ENCODE measurements at regions not wholly inside any gene's neighbourhood (a gene's known extent, or its start where the extent isn't known, plus 50 kb on each side); places are given as distances from the start of the nearest gene placed in this dataset.

DNA sequence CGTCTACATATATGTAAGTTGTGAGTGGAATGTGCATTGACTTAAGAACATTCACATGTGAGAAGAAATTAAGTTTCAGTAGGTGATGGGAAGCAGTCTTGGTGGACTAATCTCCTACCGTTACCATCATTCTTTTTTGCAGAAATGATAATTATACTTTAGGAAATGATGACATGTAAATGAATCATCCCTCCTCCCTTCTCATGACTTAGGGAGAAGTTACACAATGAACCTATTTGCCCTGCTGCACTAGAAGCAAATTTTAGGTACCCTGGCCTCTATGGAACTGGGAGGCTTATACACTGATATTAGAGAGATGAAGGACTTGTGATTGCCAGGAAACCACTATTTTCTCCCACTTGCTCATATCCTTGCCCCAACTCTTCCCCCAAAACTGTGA, 214.2 kb downstream of the CALCRL start:
- Histone ChIP-seq H3K4me3 (ENCODE audit: low read depth in 1 of 2, low read length in 2 of 2) (no peak overlapping the region), H3K4me1 (ENCODE audit: control insufficient read depth in 2 of 2, insufficient read depth in 2 of 2, low read length in 1 of 2) (no peaks in the 10 kb centered on the region), H3K27ac (ENCODE audit: low read depth in 2 of 2, low read length in 1 of 2) (no peak overlapping the region), H3K36me3 (ENCODE audit: control insufficient read depth in 2 of 2, insufficient read depth in 2 of 2, low read length in 1 of 2) (no peaks in the 10 kb centered on the region), H3K27me3 (ENCODE audit: control insufficient read depth in 1 of 2, insufficient read depth in 2 of 2, low read length in 2 of 2) (no peaks in the 10 kb centered on the region), H3K9me3 (ENCODE audit: control insufficient read depth in 2 of 2, insufficient read depth in 1 of 2, low read depth in 1 of 2, low read length in 1 of 2) (no peaks in the 10 kb centered on the region)
- 78 to 84% methylated on average over 2 of the region's 2 CpGs for WGBS, 2 donors

DNA sequence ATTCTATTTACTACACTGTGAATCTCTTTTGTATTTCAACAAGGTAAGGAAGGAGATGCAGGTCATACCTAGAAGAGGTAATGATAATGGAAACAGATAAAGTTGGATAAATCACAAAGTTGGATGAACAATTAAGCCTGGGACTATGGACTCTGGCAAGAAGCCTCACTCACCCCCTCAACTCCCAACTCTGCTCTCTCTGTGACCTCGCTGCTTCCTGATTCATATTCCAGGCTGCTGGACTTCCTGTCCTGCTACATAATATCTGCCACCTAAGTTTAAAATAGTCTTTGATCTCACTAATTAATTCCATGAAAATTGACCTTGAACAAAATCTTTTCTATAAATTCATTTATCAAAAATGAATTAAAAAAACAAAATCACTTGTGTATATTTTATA, 215.3 kb downstream of the CALCRL start:
- H3K9me3 ChIP-seq (ENCODE audit: control insufficient read depth in 2 of 2, insufficient read depth in 1 of 2, low read depth in 1 of 2, low read length in 1 of 2): no peaks in the 10 kb centered on the region
- H3K27ac ChIP-seq (ENCODE audit: low read depth in 2 of 2, low read length in 1 of 2): no peak overlapping the region
- no peaks in the 10 kb centered on the region for H3K27me3 ChIP-seq (ENCODE audit: control insufficient read depth in 1 of 2, insufficient read depth in 2 of 2, low read length in 2 of 2)
- no peaks in the 10 kb centered on the region for H3K4me1 ChIP-seq (ENCODE audit: control insufficient read depth in 2 of 2, insufficient read depth in 2 of 2, low read length in 1 of 2)
- H3K36me3 ChIP-seq (ENCODE audit: control insufficient read depth in 2 of 2, insufficient read depth in 2 of 2, low read length in 1 of 2): no peaks in the 10 kb centered on the region
- 74 to 76% methylated on average over 1 of the region's 1 CpG for WGBS, 2 donors
- no peak overlapping the region for H3K4me3 ChIP-seq (ENCODE audit: low read depth in 1 of 2, low read length in 2 of 2)

DNA sequence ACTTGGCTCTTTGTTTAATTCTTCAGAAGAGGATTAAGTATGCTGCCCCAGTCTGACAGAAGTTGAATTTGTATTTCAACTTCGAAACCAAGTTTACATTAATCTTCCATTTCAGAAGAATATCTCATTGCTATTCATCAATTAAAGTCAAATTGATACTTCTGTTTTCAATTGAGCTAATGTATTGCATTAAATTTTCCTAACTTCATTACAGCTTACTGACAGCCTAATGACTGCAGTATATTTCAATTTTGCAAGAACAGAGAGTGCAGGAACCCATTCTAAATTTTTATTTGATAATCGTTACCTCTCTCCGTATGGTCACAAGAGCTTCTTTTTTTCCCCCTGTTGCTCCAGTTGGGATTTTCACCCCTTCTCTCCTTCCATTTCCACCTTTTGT, 218.0 kb downstream of the CALCRL start:
- H3K27me3 ChIP-seq (ENCODE audit: control insufficient read depth in 1 of 2, insufficient read depth in 2 of 2, low read length in 2 of 2): no peaks in the 10 kb centered on the region
- no peaks in the 10 kb centered on the region for H3K36me3 ChIP-seq (ENCODE audit: control insufficient read depth in 2 of 2, insufficient read depth in 2 of 2, low read length in 1 of 2)
- no peak overlapping the region for H3K27ac ChIP-seq (ENCODE audit: low read depth in 2 of 2, low read length in 1 of 2)
- H3K4me1 ChIP-seq (ENCODE audit: control insufficient read depth in 2 of 2, insufficient read depth in 2 of 2, low read length in 1 of 2): no peaks in the 10 kb centered on the region
- no peaks in the 10 kb centered on the region for H3K9me3 ChIP-seq (ENCODE audit: control insufficient read depth in 2 of 2, insufficient read depth in 1 of 2, low read depth in 1 of 2, low read length in 1 of 2)
- H3K4me3 ChIP-seq (ENCODE audit: low read depth in 1 of 2, low read length in 2 of 2): no peak overlapping the region
- WGBS, 2 donors: 81 to 85% methylated on average over 3 of the region's 3 CpGs

DNA sequence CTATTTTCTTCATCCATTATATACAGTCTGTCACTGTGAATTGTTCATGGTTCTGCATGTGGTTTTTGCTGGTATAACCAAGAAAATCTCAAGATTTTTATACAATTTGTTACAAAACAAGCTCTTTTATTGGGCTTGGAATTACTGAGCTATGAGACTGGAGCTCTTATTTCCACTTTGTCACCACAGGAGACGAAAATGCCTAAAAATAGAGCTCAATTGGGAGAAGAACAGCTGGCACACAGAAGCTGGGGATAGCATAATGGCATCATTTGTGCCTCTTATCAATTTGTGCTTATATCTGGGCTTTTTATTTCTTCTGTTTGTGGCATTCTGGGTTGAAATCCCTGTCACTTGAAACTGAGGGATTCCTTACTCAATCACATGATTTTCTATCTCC, 219.1 kb downstream of the CALCRL start:
- WGBS, 2 donors: 59 to 60% methylated on average over 1 of the region's 1 CpG
- Histone ChIP-seq H3K36me3 (ENCODE audit: control insufficient read depth in 2 of 2, insufficient read depth in 2 of 2, low read length in 1 of 2) (no peaks in the 10 kb centered on the region), H3K9me3 (ENCODE audit: control insufficient read depth in 2 of 2, insufficient read depth in 1 of 2, low read depth in 1 of 2, low read length in 1 of 2) (no peaks in the 10 kb centered on the region), H3K27me3 (ENCODE audit: control insufficient read depth in 1 of 2, insufficient read depth in 2 of 2, low read length in 2 of 2) (no peaks in the 10 kb centered on the region), H3K4me3 (ENCODE audit: low read depth in 1 of 2, low read length in 2 of 2) (no peak overlapping the region), H3K27ac (ENCODE audit: low read depth in 2 of 2, low read length in 1 of 2) (no peak overlapping the region), H3K4me1 (ENCODE audit: control insufficient read depth in 2 of 2, insufficient read depth in 2 of 2, low read length in 1 of 2) (no peaks in the 10 kb centered on the region)

DNA sequence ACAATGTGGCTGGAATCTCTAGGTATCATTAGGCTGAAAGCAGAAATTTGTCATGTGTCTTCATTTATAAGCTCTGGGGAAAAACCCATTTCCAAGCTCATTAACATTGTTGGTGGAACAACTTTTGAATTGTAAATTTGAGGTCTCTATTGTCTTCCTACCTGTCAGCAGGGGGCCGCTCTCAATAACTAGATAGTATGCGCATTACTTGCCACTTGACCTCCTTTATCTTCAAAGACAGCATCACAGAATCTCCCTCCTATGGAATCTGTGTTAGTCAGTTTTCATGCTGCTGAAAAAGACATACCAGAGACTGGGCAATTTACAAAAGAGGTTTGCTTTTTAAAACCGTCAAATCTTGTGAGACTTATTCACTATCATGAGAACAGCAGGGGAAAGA, 223.1 kb downstream of the CALCRL start:
- WGBS, 2 donors: 88 to 90% methylated on average over 3 of the region's 3 CpGs
- H3K9me3 ChIP-seq (ENCODE audit: control insufficient read depth in 2 of 2, insufficient read depth in 1 of 2, low read depth in 1 of 2, low read length in 1 of 2): no peaks in the 10 kb centered on the region
- no peaks in the 10 kb centered on the region for H3K27me3 ChIP-seq (ENCODE audit: control insufficient read depth in 1 of 2, insufficient read depth in 2 of 2, low read length in 2 of 2)
- no peak overlapping the region for H3K27ac ChIP-seq (ENCODE audit: low read depth in 2 of 2, low read length in 1 of 2)
- no peak overlapping the region for H3K4me3 ChIP-seq (ENCODE audit: low read depth in 1 of 2, low read length in 2 of 2)
- H3K36me3 ChIP-seq (ENCODE audit: control insufficient read depth in 2 of 2, insufficient read depth in 2 of 2, low read length in 1 of 2): no peaks in the 10 kb centered on the region
- no peaks in the 10 kb centered on the region for H3K4me1 ChIP-seq (ENCODE audit: control insufficient read depth in 2 of 2, insufficient read depth in 2 of 2, low read length in 1 of 2)

DNA sequence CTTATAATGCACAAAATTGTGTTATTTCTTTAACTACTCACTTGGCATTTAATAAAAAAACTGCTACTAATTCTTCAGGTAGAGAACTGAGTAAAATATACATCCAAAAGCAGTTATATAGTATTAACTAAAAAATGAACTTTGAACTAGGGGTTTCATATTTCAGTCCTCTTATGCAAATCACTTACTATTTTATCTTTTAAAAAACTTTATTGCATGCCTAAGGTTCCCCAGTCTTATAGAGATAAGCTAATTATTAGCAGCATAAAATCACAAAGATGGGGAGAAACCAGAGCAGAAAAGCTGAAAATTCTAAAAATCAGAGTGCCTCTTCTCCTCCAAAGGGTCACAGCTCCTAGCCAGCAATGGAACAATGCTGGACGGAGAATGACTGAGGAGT, 228.0 kb downstream of the CALCRL start:
- H3K4me3 ChIP-seq (ENCODE audit: low read depth in 1 of 2, low read length in 2 of 2): no peak overlapping the region
- H3K27me3 ChIP-seq (ENCODE audit: control insufficient read depth in 1 of 2, insufficient read depth in 2 of 2, low read length in 2 of 2): no peaks in the 10 kb centered on the region
- H3K36me3 ChIP-seq (ENCODE audit: control insufficient read depth in 2 of 2, insufficient read depth in 2 of 2, low read length in 1 of 2): no peaks in the 10 kb centered on the region
- H3K9me3 ChIP-seq (ENCODE audit: control insufficient read depth in 2 of 2, insufficient read depth in 1 of 2, low read depth in 1 of 2, low read length in 1 of 2): no peaks in the 10 kb centered on the region
- H3K4me1 ChIP-seq (ENCODE audit: control insufficient read depth in 2 of 2, insufficient read depth in 2 of 2, low read length in 1 of 2): no peaks in the 10 kb centered on the region
- H3K27ac ChIP-seq (ENCODE audit: low read depth in 2 of 2, low read length in 1 of 2): no peak overlapping the region
- WGBS, 2 donors: 65 to 86% methylated on average over 1 of the region's 1 CpG

DNA sequence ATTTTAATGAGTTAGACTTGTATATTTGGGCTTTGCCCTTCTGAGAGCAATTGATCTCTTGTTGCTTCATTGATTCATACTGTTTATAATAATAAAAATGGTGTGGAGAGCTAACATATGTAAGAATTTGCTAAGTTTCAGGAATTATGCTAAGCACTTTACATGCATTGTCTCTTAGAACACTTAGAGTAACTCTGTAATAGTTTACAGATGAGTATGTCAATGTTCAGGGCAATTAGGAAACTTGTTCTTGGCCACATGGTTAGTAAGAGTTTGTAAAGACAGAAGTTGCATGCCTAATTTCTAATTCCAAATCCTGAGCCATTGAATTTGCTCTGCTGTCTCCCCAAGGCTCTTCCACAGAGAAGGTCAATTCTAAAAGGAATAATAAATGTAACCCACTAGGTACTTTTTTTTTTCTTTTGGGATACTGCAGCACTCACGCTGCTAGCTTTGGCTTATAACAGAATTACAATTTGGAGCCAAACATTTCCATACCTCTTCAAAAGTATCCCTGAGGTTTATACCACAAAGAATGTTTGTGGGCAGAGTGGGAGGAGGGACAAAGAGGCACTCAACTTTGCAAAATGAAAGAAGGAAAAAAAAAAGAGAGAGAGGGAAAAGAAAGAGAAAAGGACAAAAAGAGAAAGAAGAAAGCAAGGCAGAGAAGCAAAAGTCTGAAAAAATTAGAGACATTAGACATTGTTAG, 232.4 kb downstream of the CALCRL start:
- no peaks in the 10 kb centered on the region for H3K4me1 ChIP-seq (ENCODE audit: control insufficient read depth in 2 of 2, insufficient read depth in 2 of 2, low read length in 1 of 2)
- H3K4me3 ChIP-seq (ENCODE audit: low read depth in 1 of 2, low read length in 2 of 2): no peak overlapping the region
- no peak overlapping the region for H3K27ac ChIP-seq (ENCODE audit: low read depth in 2 of 2, low read length in 1 of 2)
- H3K27me3 ChIP-seq (ENCODE audit: control insufficient read depth in 1 of 2, insufficient read depth in 2 of 2, low read length in 2 of 2): no peaks in the 10 kb centered on the region
- no peaks in the 10 kb centered on the region for H3K36me3 ChIP-seq (ENCODE audit: control insufficient read depth in 2 of 2, insufficient read depth in 2 of 2, low read length in 1 of 2)
- H3K9me3 ChIP-seq (ENCODE audit: control insufficient read depth in 2 of 2, insufficient read depth in 1 of 2, low read depth in 1 of 2, low read length in 1 of 2): no peaks in the 10 kb centered on the region
- 63 to 73% methylated on average over 1 of the region's 1 CpG for WGBS, 2 donors

DNA sequence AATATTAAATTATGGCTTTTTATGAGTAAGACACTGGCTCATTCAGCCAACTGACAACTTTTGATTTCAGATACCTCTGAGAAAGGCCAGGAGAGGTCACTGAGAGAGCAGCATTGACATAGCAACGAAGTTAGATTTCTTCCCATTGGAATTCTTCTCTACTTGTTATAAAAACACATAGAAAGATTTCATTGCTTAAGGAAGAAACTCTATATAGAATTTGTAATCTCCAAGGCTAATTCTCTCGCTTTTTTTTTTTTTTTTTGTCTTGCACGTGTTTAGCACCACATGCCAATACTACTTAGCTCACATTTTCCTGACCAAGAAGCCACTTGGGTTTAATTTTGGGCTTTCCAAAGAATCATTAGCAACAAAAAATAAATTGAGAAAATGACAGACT, 233.7 kb downstream of the CALCRL start:
- WGBS, 2 donors: 73 to 76% methylated on average over 3 of the region's 3 CpGs
- no peak overlapping the region for H3K27ac ChIP-seq (ENCODE audit: low read depth in 2 of 2, low read length in 1 of 2)
- no peaks in the 10 kb centered on the region for H3K4me1 ChIP-seq (ENCODE audit: control insufficient read depth in 2 of 2, insufficient read depth in 2 of 2, low read length in 1 of 2)
- no peaks in the 10 kb centered on the region for H3K36me3 ChIP-seq (ENCODE audit: control insufficient read depth in 2 of 2, insufficient read depth in 2 of 2, low read length in 1 of 2)
- no peak overlapping the region for H3K4me3 ChIP-seq (ENCODE audit: low read depth in 1 of 2, low read length in 2 of 2)
- no peaks in the 10 kb centered on the region for H3K9me3 ChIP-seq (ENCODE audit: control insufficient read depth in 2 of 2, insufficient read depth in 1 of 2, low read depth in 1 of 2, low read length in 1 of 2)
- H3K27me3 ChIP-seq (ENCODE audit: control insufficient read depth in 1 of 2, insufficient read depth in 2 of 2, low read length in 2 of 2): no peaks in the 10 kb centered on the region

DNA sequence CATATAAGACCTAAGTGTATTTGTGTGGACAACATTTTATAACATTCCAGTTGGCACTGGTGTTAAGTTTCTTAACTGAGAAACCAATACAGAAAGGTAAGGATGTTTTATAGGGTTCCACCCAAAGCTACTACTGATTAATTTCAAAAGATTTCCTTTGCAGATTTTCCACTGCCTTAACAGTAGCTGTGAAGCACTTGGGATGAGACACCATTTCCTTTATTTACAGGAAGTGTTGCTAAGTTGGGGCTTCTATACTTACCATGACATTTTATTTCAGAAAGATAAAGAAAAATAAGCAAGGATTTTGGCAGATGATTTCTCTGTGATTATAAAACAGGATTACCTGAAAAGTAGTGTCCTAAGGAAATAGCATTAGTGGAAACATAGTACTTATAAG, 234.3 kb downstream of the CALCRL start:
- H3K27ac ChIP-seq (ENCODE audit: low read depth in 2 of 2, low read length in 1 of 2): no peak overlapping the region
- no peaks in the 10 kb centered on the region for H3K27me3 ChIP-seq (ENCODE audit: control insufficient read depth in 1 of 2, insufficient read depth in 2 of 2, low read length in 2 of 2)
- H3K36me3 ChIP-seq (ENCODE audit: control insufficient read depth in 2 of 2, insufficient read depth in 2 of 2, low read length in 1 of 2): no peaks in the 10 kb centered on the region
- H3K4me3 ChIP-seq (ENCODE audit: low read depth in 1 of 2, low read length in 2 of 2): no peak overlapping the region
- no peaks in the 10 kb centered on the region for H3K4me1 ChIP-seq (ENCODE audit: control insufficient read depth in 2 of 2, insufficient read depth in 2 of 2, low read length in 1 of 2)
- no peaks in the 10 kb centered on the region for H3K9me3 ChIP-seq (ENCODE audit: control insufficient read depth in 2 of 2, insufficient read depth in 1 of 2, low read depth in 1 of 2, low read length in 1 of 2)

DNA sequence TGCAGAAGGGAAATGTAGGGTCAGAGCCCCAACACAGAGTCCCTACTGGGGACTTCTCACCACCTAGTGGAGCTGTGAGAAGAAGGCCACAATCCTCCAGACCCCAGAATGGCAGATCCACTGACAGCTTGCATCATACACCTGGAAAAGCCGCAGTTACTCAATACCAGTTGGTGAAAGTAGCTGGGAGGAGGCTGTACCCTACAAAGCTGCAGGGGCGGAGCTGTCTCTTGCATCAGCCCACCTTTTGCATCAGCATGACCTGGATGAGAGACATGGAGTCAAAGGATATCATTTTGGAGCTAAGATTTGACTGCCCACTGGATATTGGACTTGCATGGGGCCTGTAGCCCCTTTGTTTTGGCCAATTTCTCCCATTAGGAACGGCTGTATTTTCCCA, 237.3 kb downstream of the CALCRL start:
- 59 to 73% methylated on average over 3 of the region's 3 CpGs for WGBS, 2 donors

More for the DNA sequence above, 237.3 kb downstream of the CALCRL start:
- Histone ChIP-seq H3K9me3 (ENCODE audit: control insufficient read depth in 2 of 2, insufficient read depth in 1 of 2, low read depth in 1 of 2, low read length in 1 of 2) (no peaks in the 10 kb centered on the region), H3K27ac (ENCODE audit: low read depth in 2 of 2, low read length in 1 of 2) (no peak overlapping the region), H3K4me1 (ENCODE audit: control insufficient read depth in 2 of 2, insufficient read depth in 2 of 2, low read length in 1 of 2) (no peaks in the 10 kb centered on the region), H3K27me3 (ENCODE audit: control insufficient read depth in 1 of 2, insufficient read depth in 2 of 2, low read length in 2 of 2) (no peaks in the 10 kb centered on the region), H3K36me3 (ENCODE audit: control insufficient read depth in 2 of 2, insufficient read depth in 2 of 2, low read length in 1 of 2) (no peaks in the 10 kb centered on the region), H3K4me3 (ENCODE audit: low read depth in 1 of 2, low read length in 2 of 2) (no peak overlapping the region)
